ENCODE measurements at regions not wholly inside any gene's neighbourhood (a gene's known extent, or its start where the extent isn't known, plus 50 kb on each side); places are given as distances from the start of the nearest gene placed in this dataset.

DNA sequence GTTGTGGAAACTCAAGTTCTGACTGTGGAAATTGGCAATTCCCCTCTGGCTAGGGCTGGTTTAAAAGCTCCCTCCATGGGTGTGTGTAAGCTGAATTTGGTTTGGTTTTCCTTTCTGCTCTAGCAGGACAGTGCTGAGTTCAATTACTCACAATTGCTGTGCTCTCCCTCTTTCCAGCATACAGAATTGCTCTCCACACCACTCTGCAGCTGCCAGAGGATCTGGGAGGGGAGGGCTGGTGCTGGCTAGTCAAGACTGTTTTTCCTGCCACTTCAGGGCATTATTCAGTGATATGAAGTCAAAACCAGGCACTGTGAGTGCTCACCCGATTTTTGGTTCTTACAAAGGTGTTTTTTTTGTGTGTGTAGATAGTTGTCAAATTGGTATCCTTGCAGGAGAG is 336.9 kb upstream of the SLC24A2 start:
- DNase-seq (ENCODE audit: low spot score) = no peak
- ATAC-seq = no peak

DNA sequence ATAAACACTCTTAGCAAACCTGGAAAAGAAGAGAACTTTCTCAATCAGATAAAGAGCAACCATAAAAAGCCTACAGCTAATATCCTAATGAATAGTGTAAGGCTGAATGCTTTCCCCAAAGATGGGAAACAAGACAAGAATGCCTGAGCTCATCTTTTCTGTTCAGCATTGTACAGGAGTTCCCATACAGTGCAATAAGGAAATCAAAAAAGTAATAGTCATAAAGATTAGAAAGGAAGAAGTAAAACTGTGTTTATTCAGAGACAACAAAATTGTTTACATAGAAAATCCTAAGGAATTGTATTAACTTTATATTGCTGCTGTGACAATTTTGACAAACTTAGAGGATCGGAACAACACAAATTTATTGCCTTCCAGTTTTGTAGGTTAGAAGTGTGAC is 330.7 kb upstream of the SLC24A2 start:
- no peak for ATAC-seq
- no peak for DNase-seq (ENCODE audit: low spot score)

DNA sequence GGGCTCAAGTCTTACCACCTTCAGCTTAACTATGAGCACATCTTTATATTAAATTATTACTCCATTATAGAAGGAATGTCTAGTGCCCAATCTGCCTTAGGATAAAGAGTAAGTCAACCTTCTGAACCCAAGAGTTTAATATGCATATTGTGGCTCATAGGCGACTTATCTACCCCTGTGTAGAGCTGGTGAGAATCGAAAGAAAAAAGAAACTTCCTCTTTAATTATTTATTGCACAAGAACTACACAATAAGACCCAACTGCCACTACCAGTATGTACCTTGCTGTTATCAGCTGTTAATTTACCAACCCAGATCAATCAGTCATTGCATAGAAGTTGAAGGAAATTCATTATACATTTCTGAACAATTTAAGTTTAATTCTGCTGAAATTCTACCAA is 329.1 kb upstream of the SLC24A2 start:
- ATAC-seq (no peak), DNase-seq (ENCODE audit: low spot score) (no peak)

DNA sequence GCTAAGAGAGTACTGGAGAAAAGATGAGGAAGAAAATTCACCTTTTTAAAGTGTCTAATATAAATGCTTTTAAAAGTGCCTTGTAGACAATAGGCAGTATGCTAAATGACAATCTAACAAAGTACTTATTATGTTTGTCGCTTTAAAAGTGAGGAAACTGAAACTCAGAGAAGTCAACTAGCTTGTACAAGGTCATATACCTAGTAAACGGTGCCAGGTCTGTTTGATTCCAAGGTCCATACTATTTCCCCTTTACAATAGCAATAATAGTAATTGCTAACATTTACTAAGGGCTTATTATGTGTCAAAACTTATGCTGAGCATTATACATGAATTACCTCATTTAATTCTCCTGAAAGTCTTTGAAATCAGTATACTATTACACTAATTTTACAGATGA is 328.6 kb upstream of the SLC24A2 start:
- DNase-seq (ENCODE audit: low spot score) = no peak

DNA sequence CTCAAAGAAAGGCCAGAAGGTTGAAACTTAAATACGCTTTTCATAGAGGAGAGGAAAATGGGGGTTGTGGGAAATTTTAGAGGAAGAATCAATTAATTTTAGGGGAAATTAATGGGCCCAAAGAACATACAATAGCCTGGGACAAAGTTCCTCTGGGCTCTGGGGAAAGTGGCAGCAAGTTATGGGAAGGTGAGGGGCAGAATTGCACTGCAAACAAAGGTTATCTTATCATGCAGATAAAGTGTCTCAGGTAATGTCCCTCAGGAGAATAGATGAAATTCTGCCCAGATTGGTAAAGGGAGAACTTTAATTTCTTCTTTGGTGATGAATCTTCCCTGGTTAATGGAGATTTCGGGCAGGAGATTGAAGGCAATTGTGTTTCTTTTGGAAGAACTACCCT is 326.1 kb upstream of the SLC24A2 start:
- DNase-seq (ENCODE audit: low spot score) (no peak), ATAC-seq (no peak)

More for the DNA sequence above, 328.6 kb upstream of the SLC24A2 start:
- ATAC-seq = no peak

DNA sequence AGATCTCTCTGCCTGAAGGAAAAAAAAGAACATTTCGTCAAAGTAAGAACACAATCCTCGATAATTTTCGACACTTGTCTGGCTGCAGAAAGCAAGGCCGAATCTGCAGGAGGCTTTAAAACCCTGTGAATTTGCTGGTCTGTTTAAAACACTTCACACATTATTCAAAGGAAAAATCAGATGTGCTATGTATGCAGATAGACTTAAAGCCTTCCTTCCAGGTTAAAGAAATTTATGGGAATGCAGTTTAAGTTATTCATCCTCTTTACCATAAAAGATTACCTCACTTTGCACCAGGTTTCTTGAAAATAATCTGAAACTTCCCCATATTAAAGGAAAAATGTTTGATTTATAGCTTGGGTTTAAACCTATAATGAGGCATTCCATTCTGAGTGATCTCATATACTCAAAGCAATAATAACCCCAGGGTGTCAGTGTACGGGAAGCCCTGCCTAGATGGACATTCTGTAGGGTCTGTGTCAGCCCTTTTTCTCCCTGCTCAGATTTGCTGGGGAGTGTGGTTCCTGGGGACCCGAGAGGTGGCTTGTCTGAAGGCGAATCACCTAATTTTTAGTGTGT is 323.5 kb upstream of the SLC24A2 start:
- DNase-seq (ENCODE audit: low spot score) = no peak
- no peak for ATAC-seq

DNA sequence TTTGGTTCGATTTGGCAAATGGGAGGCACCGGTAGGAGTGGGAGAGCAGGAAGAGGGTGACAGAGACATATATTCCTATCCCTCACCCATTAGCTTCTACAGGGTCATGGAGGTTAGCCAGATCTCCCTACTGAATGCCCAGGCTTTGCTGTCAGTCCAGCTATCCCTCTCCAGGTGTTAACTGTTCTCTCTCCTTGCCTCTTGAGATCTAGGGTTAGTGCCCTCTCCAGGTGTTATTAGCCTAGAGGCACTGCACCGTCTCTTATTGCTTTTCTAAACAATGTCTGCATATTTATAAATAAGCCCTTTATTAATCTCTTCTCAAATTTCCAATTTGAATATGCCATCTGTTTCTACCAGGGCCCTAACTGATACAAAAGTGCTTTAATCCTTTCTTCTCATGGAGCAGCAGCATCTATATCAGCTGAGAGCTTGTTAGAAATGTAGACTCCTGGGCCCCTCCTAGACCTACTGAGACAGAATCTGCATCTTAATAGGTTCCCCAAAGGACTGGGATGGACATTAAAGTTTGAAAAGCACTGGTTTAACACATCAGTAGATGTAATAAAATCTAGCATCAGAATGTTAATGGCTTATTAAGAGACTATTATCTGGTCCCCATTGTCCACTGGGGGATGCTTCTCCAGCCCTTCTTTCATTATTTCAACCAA is 322.5 kb upstream of the SLC24A2 start:
- no peak for ATAC-seq

DNA sequence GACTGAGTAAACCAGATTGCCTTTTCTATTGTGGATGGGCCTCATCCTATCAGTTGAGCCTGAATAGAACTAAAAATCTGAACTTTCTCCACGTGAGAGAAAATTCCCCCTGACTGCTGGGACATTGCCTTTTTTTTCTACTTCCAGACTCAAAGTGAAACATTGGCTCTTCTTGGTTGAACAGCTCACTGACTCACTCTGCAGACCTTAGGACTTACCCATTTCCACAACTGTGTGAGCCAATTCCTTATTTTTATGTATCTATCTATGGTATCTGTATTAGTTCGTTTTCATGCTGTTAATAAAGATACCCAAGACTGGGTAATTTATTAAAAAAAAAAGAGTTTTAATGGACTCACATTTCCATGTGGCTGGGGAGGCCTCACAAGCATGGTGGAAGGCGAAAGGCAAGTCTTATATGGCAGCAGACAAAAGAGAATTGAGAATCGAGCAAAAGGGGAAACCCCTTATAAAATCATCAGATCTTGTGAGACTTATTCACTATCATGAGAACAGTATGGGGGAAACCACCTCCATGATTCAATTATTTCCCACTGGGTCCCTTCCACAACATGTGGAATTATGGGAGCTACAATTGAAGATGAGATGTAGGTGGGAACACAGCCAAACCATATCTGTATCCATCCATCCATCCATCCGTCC is 306.7 kb upstream of the SLC24A2 start:
- ATAC-seq (no peak), DNase-seq (ENCODE audit: low spot score) (no peak)

More for the DNA sequence above, 322.5 kb upstream of the SLC24A2 start:
- no peak for DNase-seq (ENCODE audit: low spot score)

DNA sequence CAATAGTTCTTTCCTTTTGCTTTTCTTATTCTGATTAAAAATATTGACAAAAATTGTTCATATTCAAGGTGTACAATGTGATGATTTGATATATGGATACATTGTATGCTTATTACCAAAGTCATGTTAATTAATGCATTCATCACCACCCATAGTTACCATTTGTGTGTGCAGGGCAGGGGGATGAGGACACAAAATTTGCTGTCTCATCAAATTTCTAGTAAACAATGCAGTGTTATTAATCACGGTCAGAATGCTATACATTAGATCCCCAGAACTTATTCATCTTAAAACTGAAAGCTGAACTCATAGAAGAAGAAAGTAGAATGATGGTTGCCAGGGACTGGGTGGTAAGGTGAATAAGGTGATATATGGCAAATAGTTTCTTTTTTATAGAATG is 303.7 kb upstream of the SLC24A2 start:
- DNase-seq (ENCODE audit: low spot score) = no peak
- no peak for ATAC-seq

DNA sequence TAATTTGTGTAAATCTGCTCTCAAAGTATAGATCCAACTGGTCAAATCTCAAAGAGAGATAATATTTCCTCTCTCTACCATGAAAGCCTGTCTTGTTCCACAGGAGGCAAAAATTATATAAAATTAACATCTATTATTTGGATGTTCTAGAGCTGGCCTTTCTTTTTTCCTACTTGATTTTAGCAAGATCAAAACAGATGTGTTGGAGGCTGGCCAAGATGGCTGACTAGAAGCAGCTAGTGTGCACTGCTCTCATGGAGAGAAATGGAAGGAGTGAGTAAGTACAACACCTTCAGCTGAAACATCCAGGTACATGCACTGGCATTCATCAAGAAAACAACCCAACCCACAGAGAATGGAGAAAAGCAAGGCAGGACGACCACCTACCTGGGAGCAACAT is 298.6 kb upstream of the SLC24A2 start:
- ATAC-seq = no peak
- DNase-seq (ENCODE audit: low spot score) = no peak

DNA sequence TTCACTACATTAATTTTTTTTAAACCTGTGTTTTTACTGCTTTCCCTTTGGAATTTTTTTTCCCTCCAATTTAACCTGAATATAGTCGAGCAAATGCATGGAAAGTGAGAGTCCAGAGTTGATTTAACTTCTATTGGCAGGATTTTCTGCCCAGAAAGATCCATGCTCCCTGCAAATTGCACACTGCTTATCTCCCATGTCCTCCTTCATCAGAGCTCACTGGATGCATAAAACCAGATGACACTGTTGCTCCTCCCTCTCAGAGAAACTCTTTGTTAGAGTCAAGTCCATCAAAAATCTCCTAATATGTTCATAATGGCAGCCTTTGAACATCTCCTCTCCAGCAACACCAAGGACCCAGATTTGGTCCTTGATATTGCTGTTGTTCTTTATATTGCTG is 297.0 kb upstream of the SLC24A2 start:
- no peak for ATAC-seq

DNA sequence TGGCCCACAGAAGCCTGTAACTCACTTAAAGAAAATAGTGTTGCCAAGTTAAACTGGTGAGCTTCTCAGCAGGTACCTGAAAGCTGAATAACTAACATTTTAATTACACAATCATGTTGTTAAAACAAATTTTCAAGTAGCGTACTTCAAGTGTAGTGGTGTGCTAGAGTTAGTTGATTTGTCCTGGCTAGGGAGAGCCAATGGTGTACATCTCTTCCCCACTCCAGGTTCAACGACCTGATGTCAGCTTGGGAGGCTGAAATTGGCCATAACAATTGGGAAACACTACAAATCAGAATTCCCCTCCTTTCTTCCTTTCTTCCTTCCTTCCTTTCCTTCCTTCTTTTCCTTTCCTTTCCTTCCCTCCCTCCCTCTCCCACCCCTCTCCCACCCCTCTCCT is 295.3 kb upstream of the SLC24A2 start:
- ATAC-seq (no peak), DNase-seq (ENCODE audit: low spot score) (no peak)

More for the DNA sequence above, 297.0 kb upstream of the SLC24A2 start:
- no peak for DNase-seq (ENCODE audit: low spot score)

DNA sequence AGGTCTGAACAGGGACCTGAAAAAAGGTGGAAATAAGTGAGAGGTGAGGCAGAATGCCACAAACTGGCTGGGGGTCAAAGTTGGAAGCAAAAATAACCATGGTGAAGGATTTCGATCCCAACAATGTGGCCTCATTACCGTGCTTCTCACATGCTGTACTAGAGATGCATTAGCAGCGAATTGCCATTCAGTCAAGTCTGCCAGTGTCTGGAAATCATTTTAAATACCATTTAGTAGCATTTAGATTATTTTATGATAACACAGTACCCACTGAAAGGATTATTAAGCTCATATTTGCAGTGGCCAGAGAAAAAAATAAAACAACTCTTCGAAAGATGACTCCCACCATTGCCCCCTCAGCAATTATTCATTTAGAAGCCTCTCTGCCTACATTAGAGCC is 294.6 kb upstream of the SLC24A2 start:
- ATAC-seq (no peak), DNase-seq (ENCODE audit: low spot score) (no peak)

DNA sequence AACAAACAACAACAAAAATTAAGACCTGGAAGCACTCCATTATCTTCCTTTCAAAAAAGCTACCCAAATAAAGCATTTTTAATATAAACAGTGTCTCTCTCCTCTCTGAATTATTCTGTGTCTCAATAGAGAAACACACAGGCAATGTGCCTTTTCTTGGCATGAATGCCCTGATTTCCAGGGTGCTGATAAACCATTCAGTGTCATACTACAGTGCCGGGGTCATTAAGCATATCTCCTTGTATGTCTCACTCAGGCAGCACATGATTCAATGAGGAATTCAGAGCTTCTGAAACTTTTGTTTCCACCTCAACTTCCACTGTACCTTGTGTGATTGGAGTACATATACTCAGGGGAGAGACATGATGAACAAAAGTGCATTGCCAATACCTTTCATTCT is 294.0 kb upstream of the SLC24A2 start:
- ATAC-seq = no peak
- no peak for DNase-seq (ENCODE audit: low spot score)

DNA sequence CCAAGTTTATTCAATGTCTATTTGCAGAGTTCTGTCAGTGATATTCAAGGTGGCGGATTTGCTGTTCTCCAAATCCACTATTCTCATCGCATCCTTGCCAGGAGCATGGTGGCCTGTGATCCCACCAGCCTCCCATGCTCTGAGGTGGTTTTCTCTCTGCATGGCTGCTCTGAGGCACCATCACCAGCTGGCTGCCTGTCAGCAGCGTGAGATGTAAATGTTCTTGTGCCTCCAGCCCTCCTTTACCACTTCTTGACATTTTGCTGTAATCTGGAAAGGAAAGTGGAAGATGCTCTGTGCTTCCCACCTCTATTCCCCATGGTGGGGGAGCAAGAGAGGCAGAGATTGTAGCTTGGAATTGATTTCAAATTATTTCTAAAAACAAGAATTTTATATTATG is 293.6 kb upstream of the SLC24A2 start:
- DNase-seq (ENCODE audit: low spot score) (no peak), ATAC-seq (no peak)

DNA sequence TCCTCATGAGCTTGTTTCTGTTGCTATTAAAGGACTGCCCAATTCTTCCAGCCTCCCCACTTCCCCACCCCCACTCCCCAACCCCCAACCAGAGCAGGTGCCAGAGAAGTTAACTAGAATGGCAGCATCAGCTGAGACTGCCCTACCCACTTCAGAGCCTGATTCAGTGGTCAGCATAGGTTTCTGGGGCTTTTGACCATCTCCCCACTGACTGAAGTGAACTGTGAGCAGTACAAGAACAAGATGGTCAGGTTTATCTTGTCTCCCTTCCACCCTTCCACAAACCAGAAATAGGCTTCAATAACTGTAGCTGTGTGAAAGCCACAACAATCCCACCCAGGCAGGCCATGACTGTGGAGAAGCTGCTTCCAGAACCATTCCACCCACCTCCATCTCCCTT is 289.4 kb upstream of the SLC24A2 start:
- DNase-seq (ENCODE audit: low spot score) (no peak), ATAC-seq (no peak)

DNA sequence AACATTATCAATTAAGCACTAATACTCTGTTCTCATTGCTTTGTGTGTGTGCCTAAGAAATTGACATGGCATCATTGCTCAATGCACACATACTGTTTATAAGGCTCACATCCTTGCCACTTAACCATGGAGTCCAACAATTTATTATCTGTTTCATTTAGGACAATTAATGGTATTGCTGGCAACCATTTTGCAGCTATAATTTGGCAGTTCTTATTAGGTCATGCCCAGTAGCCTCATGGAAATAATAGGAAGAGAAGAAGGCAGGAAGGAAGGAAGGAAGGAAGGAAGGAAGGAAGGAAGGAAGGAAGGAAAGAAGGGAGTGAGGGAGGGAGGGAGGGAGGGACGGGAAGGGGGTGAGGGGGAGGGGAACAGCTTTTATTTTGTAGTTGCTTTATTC is 285.5 kb upstream of the SLC24A2 start:
- ATAC-seq (no peak), DNase-seq (ENCODE audit: low spot score) (no peak)

DNA sequence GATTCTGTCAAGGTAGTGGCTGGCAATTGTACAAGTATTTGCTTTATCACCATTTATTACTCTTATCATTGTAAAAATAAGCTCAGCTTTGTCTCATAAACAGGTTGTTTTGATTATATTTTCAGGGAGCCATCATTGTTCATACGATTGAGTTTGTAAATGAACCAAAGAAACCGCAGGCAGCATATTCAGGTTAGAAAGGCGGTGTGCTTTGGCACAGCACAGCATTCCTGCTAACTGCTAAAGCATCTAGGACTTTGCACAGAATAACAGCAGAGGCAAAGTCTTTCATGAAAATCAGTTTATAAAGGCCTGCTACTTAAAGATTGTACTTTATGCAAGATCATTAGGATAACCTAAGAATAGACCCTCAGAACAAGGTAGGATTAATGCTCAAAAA is 281.5 kb upstream of the SLC24A2 start:
- DNase-seq (ENCODE audit: low spot score) (no peak), ATAC-seq (no peak)

DNA sequence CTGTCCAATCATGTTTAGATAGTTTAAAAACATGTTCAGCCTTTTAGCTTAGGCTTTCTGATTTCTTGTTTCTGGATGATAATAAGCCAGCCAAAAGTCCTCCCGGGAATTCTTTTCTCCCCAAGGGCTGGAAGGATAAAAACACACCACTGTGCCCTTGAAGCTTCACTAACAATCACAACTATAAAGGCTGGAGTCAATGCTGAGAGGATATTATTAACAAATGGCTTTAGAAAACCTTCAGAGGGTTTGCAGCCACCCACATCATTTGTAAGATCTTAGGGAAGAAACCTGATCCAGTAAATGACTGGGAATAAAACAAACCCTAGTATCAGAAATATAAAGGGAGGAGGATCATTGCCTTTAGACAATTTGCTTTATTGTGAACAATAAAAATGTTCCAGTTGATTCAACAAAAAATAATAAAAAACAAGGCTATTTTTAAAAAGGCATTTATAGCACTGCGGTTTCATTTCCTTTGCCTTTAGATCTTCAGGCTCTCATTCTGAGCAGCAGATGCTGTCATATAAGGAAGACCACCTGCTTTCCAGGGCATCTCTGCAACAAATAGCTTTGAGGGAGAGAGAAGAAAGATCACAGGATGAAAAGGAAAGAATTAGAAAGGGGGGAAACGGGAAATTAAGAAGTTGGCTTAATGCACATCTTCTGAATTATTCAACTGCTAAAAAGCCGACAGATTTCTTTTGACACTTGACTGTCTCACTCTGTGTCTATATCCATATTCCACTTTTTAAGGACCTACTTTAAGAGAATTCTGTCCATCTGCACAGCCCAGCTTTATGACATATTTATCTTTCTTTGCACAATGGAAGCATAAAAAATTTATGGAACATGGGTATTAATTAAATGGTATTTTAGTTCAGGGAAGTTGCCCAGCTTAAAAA is 277.2 kb upstream of the SLC24A2 start:
- ATAC-seq = no peak

DNA sequence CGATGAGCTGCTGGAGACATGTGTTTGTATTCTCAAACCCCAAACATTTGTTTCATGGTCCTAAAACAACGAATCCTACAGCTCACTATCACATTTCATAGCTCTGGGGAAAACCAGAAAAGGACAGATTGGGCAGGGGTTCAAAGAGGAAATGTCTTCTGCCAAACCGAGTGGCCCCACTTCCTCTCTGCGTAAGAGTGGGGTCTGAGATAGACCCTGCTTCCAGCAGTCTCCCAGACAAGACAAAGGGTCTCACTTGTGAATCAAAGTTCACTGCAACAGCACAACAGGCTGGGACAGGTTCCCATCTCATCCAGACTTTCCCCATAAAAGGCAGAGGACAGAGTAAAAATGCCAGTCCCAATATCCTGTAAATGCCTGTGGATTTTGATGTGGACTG is 276.2 kb upstream of the SLC24A2 start:
- no peak for ATAC-seq
- DNase-seq (ENCODE audit: low spot score) = no peak

More for the DNA sequence above, 277.2 kb upstream of the SLC24A2 start:
- no peak for DNase-seq (ENCODE audit: low spot score)

DNA sequence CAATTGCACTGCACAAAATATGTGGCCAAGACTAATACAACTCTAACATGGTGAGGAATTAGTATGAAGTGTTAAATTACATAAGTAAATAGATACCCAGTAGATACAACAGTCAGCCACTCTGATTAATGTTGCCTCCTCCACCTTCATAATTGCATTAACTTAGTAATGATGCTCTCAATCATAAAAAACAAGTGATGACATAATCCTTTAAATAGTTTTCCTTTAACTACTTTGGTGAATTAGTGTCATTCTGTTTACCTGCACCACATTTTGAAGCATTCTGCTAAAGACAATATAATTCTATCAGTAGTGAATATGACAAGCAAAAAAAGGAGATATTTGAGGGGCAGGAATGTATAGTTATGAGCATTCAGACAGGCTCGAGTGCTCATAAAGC is 265.9 kb upstream of the SLC24A2 start:
- ATAC-seq (no peak), DNase-seq (ENCODE audit: low spot score) (no peak)

DNA sequence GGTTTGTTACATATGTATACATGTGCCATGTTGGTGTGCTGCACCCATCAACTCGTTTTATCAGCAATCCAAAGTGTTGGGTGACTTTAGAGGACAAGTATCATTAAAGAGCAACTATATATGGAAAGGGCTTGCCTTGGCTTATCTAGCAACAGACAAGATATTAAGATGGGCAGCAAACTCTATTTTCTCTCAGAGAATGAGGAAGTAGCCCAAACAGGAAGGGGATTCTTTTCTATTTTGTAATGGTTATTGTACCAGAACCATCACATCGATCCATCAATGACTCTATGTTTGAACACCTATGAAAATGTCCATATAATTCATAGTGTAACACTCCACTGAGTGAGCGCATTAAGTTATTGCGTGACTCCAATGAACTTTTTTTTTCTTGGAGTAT is 260.1 kb upstream of the SLC24A2 start:
- ATAC-seq = no peak
- no peak for DNase-seq (ENCODE audit: low spot score)

Data from left lobe of liver (tissue), 2 donors.